HEK293T (cell line): ENCODE measurements at regions not wholly inside any gene's neighbourhood (a gene's known extent, or its start where the extent isn't known, plus 50 kb on each side); places are given as distances from the start of the nearest gene placed in this dataset.

Experiments
- ARNT ChIP-seq: fragments of 450-650 bp; IDR thresholded peaks from 2 replicates; pipeline ENCODE4 v1.6.1; 2017; ENCODE audit warnings: mild to moderate bottlenecking
- FOXK2 ChIP-seq: fragments of 450-650 bp; IDR thresholded peaks from 2 replicates; pipeline ENCODE4 v1.6.1; 2016; ENCODE audit warnings: mild to moderate bottlenecking
- FOXM1 ChIP-seq: fragments of 450-650 bp; IDR thresholded peaks from 2 replicates; pipeline ENCODE4 v1.6.1; 2017; ENCODE audit warnings: mild to moderate bottlenecking, borderline replicate concordance
- HDGF ChIP-seq: fragments of 450-650 bp; IDR thresholded peaks from 2 replicates; pipeline ENCODE4 v1.6.1; 2017; ENCODE audit warnings: antibody characterized with exemption, borderline replicate concordance
- LEF1 ChIP-seq: fragments of 450-650 bp; IDR thresholded peaks from 2 replicates; pipeline ENCODE4 v1.6.1; 2017; ENCODE audit warnings: mild to moderate bottlenecking, borderline replicate concordance
- NFRKB ChIP-seq: fragments of 450-650 bp; IDR thresholded peaks from 2 replicates; pipeline ENCODE4 v1.6.1; 2016; ENCODE audit warnings: mild to moderate bottlenecking, moderate library complexity
- SP1 ChIP-seq: fragments of 450-650 bp; IDR thresholded peaks from 2 replicates; pipeline ENCODE4 v1.6.1; 2017
- SUZ12 ChIP-seq: fragments of 450-650 bp; IDR thresholded peaks from 2 replicates; pipeline ENCODE4 v1.6.1; 2016; ENCODE audit warnings: mild to moderate bottlenecking
- TARDBP ChIP-seq: fragments of 450-650 bp; IDR thresholded peaks from 2 replicates; pipeline ENCODE4 v1.6.1; 2016
- TF ChIP-seq, protein P1 (sequence below): fragments of 450-650 bp; IDR thresholded peaks from 2 replicates; pipeline ENCODE4 v1.6.1; 2016

DNA sequence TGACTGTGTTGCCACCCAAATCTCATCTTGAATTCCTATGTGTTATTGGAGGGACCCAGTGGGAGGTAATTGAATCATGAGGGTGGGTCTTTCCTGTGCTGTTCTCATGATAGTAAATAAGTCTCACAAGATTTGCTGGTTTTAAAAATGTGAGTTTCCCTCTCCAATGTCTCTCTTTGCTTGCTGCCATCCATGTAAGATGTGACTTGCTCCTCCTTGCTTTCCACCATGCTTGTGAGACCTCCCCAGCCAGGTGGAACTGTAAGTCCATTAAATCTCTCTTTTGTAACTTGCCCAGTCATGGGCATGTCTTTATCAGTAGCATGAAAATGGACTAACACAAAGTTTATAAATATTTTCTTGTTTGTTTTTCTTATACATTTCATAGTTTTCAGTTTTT, 990.5 kb upstream of the CITED2 start:
- TF ChIP-seq ARNT (no peak), FOXK2 (no peak), TARDBP (no peak), SUZ12 (no peak), FOXM1 (no peak), HDGF (no peak), SP1 (no peak), LEF1 (no peak), NFRKB (no peak)
- TF ChIP-seq, protein P1, sequence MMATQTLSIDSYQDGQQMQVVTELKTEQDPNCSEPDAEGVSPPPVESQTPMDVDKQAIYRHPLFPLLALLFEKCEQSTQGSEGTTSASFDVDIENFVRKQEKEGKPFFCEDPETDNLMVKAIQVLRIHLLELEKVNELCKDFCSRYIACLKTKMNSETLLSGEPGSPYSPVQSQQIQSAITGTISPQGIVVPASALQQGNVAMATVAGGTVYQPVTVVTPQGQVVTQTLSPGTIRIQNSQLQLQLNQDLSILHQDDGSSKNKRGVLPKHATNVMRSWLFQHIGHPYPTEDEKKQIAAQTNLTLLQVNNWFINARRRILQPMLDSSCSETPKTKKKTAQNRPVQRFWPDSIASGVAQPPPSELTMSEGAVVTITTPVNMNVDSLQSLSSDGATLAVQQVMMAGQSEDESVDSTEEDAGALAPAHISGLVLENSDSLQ, result no peak
